ENCODE measurements at regions not wholly inside any gene's neighbourhood (a gene's known extent, or its start where the extent isn't known, plus 50 kb on each side); places are given as distances from the start of the nearest gene placed in this dataset.

- TF ChIP-seq, protein P1, sequence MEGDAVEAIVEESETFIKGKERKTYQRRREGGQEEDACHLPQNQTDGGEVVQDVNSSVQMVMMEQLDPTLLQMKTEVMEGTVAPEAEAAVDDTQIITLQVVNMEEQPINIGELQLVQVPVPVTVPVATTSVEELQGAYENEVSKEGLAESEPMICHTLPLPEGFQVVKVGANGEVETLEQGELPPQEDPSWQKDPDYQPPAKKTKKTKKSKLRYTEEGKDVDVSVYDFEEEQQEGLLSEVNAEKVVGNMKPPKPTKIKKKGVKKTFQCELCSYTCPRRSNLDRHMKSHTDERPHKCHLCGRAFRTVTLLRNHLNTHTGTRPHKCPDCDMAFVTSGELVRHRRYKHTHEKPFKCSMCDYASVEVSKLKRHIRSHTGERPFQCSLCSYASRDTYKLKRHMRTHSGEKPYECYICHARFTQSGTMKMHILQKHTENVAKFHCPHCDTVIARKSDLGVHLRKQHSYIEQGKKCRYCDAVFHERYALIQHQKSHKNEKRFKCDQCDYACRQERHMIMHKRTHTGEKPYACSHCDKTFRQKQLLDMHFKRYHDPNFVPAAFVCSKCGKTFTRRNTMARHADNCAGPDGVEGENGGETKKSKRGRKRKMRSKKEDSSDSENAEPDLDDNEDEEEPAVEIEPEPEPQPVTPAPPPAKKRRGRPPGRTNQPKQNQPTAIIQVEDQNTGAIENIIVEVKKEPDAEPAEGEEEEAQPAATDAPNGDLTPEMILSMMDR (IDR thresholded peaks at IDR 0.05) = no peak
- TF ChIP-seq POLR2A (IDR thresholded peaks at IDR 0.05) = no peak
Observed at GRCh38 chr10:31707093-31708039, 221.3 kb downstream of the ARHGAP12 start.
